Suprapubic skin (tissue), 4 donors: ENCODE measurements at regions not wholly inside any gene's neighbourhood (a gene's known extent, or its start where the extent isn't known, plus 50 kb on each side); places are given as distances from the start of the nearest gene placed in this dataset.

Experiments
- DNase-seq, 2 donors: peaks; one replicate each; pipeline ENCODE4 v3.0.0-alpha.2; 2019; ENCODE audit warnings: low spot score in 2 of 2
- H3K27ac ChIP-seq: fragments of 200-600 bp; sonication (generic); one replicate; pipeline ENCODE4 v1.5.1; 2019
- H3K27me3 ChIP-seq: fragments of 200-600 bp; sonication (generic); one replicate; pipeline ENCODE4 v1.5.1; 2019
- H3K36me3 ChIP-seq: fragments of 200-600 bp; sonication (generic); one replicate; pipeline ENCODE4 v1.5.1; 2019
- H3K4me1 ChIP-seq: fragments of 200-600 bp; sonication (generic); one replicate; pipeline ENCODE4 v1.5.1; 2019
- H3K4me3 ChIP-seq: fragments of 200-600 bp; sonication (generic); one replicate; pipeline ENCODE4 v1.5.1; 2019; ENCODE audit warnings: mild to moderate bottlenecking
- H3K9me3 ChIP-seq: fragments of 200-600 bp; sonication (generic); one replicate; pipeline ENCODE4 v1.5.1; 2019
- CTCF ChIP-seq, 2 donors: fragments of 200-600 bp in 1 of 2; fragments of 450-650 bp in 1 of 2; sonication (generic) in 1 of 2; IDR thresholded peaks; one replicate each; pipeline ENCODE4 v1.5.1; 2016 to 2019; ENCODE audit warnings: antibody characterized with exemption in 2 of 2, mild to moderate bottlenecking in 1 of 2, moderate library complexity in 1 of 2
- EP300 ChIP-seq: sonication (generic); formaldehyde crosslinking; IDR thresholded peaks from one replicate; pipeline ENCODE4 v1.6.1; 2017; ENCODE audit warnings: antibody characterized with exemption
- POLR2A ChIP-seq, 2 donors: fragments of 450-650 bp; IDR thresholded peaks; one replicate each; pipeline ENCODE4 v1.6.1; 2017; ENCODE audit warnings: antibody characterized with exemption in 2 of 2, mild to moderate bottlenecking in 2 of 2, moderate library complexity in 2 of 2
- POLR2AphosphoS5 ChIP-seq, 3 donors: sonication (generic); formaldehyde crosslinking; IDR thresholded peaks; one replicate each; pipeline ENCODE4 v1.6.1; 2017; ENCODE audit warnings: antibody characterized with exemption in 3 of 3
- WGBS: methylation state at CpG from one replicate; pipeline ENCODE4 v1.1.5; 2018; 5-methylcytosine and 5-hydroxymethylcytosine counted together

- 0% methylated on average over 2 of the region's 2 CpGs for WGBS
- Histone ChIP-seq H3K36me3 (no peaks in the 10 kb centered on the region), H3K9me3 (no peaks in the 10 kb centered on the region), H3K27ac (no peak overlapping the region), H3K27me3 (no peaks in the 10 kb centered on the region), H3K4me3 (no peak overlapping the region), H3K4me1 (no peaks in the 10 kb centered on the region)
- DNase-seq, result no peak
- TF ChIP-seq POLR2AphosphoS5 (IDR thresholded peaks at IDR 0.05) (no peak), CTCF (IDR thresholded peaks at IDR 0.05) (peak; percentile 85 to 94)
Observed at GRCh38 chr12:89051065-89051677, 301.1 kb downstream of the DUSP6 start.

- Histone ChIP-seq H3K4me1 (no peaks in the 10 kb centered on the region), H3K27me3 (no peaks in the 10 kb centered on the region), H3K36me3 (no peaks in the 10 kb centered on the region), H3K9me3 (no peaks in the 10 kb centered on the region), H3K4me3 (no peak overlapping the region), H3K27ac (no peak overlapping the region)
- DNase-seq, result no peak
- WGBS, result 99% methylated on average over 2 of the region's 2 CpGs
- no peak for TF ChIP-seq POLR2A (IDR thresholded peaks at IDR 0.05)
- no peak for TF ChIP-seq EP300
- TF ChIP-seq CTCF (IDR thresholded peaks at IDR 0.05), result no peak
- TF ChIP-seq POLR2AphosphoS5 (IDR thresholded peaks at IDR 0.05), result no peak
Observed at GRCh38 chr12:89047856-89048418, 304.4 kb downstream of the DUSP6 start.

GRCh38 chr12:89041078-89041477 lies 311.2 kb downstream of the DUSP6 start:
- Histone ChIP-seq H3K4me3 (no peak overlapping the region), H3K27me3 (no peaks in the 10 kb centered on the region), H3K9me3 (no peaks in the 10 kb centered on the region), H3K27ac (no peak overlapping the region), H3K36me3 (no peaks in the 10 kb centered on the region), H3K4me1 (no peaks in the 10 kb centered on the region)
- WGBS, result 96% methylated on average over 2 of the region's 2 CpGs
- DNase-seq, result no peak
- TF ChIP-seq EP300, result no peak
- no peak for TF ChIP-seq CTCF (IDR thresholded peaks at IDR 0.05)
- TF ChIP-seq POLR2A (IDR thresholded peaks at IDR 0.05), result no peak
- TF ChIP-seq POLR2AphosphoS5 (IDR thresholded peaks at IDR 0.05), result no peak

- TF ChIP-seq EP300 (no peak), CTCF (IDR thresholded peaks at IDR 0.05) (no peak), POLR2AphosphoS5 (IDR thresholded peaks at IDR 0.05) (no peak), POLR2A (IDR thresholded peaks at IDR 0.05) (no peak)
- Histone ChIP-seq H3K36me3 (no peaks in the 10 kb centered on the region), H3K9me3 (no peaks in the 10 kb centered on the region), H3K4me3 (no peak overlapping the region), H3K4me1 (no peaks in the 10 kb centered on the region), H3K27ac (no peak overlapping the region), H3K27me3 (no peaks in the 10 kb centered on the region)
- no peak for DNase-seq
- 67% methylated on average over 10 of the region's 10 CpGs for WGBS
Observed at GRCh38 chr12:89040146-89040964, 311.9 kb downstream of the DUSP6 start.

- no peak for DNase-seq
- H3K27me3 ChIP-seq, result no peaks in the 10 kb centered on the region
- no peaks in the 10 kb centered on the region for H3K36me3 ChIP-seq
- H3K27ac ChIP-seq, result no peak overlapping the region
- no peaks in the 10 kb centered on the region for H3K4me1 ChIP-seq
- TF ChIP-seq POLR2A (IDR thresholded peaks at IDR 0.05) (no peak), POLR2AphosphoS5 (IDR thresholded peaks at IDR 0.05) (no peak), EP300 (no peak), CTCF (IDR thresholded peaks at IDR 0.05) (no peak)
- WGBS, result 84% methylated on average over 4 of the region's 4 CpGs
- no peaks in the 10 kb centered on the region for H3K9me3 ChIP-seq
- H3K4me3 ChIP-seq, result no peak overlapping the region
Observed at GRCh38 chr12:89038831-89039512, 313.3 kb downstream of the DUSP6 start.
